Kasumi-1 (cell line): ENCODE measurements at regions not wholly inside any gene's neighbourhood (a gene's known extent, or its start where the extent isn't known, plus 50 kb on each side); places are given as distances from the start of the nearest gene placed in this dataset.

Source experiments
- DNase-seq, 2 experiments: peaks; one replicate each; lab custom pipeline; 2025; lab: John Stamatoyannopoulos, UW

- no peak for DNase-seq
Observed at GRCh38 chr3:96169111-96169766, 645.2 kb upstream of the EPHA6 start.

GRCh38 chr3:96172917-96173316, 641.5 kb upstream of the EPHA6 start:
- DNase-seq, result no peak

GRCh38 chr3:96175500-96175899, 638.9 kb upstream of the EPHA6 start:
- DNase-seq, result no peak

- no peak for DNase-seq
Observed at GRCh38 chr3:96182756-96183155, 631.6 kb upstream of the EPHA6 start.

GRCh38 chr3:96183871-96184270, 630.5 kb upstream of the EPHA6 start:
- no peak for DNase-seq

- no peak for DNase-seq
Observed at GRCh38 chr3:96190024-96190616, 624.3 kb upstream of the EPHA6 start.

- no peak for DNase-seq
Observed at GRCh38 chr3:96192966-96193550, 621.3 kb upstream of the EPHA6 start.

GRCh38 chr3:96200897-96201296, 613.5 kb upstream of the EPHA6 start:
- no peak for DNase-seq

- DNase-seq, result no peak
Observed at GRCh38 chr3:96201463-96201862, 612.9 kb upstream of the EPHA6 start.

GRCh38 chr3:96202181-96202580, 612.2 kb upstream of the EPHA6 start:
- no peak for DNase-seq

GRCh38 chr3:96209699-96210098, 604.7 kb upstream of the EPHA6 start:
- DNase-seq, result no peak

- DNase-seq, result no peak
Observed at GRCh38 chr3:96213393-96213792, 601.0 kb upstream of the EPHA6 start.

- DNase-seq, result no peak
Observed at GRCh38 chr3:96214941-96215340, 599.5 kb upstream of the EPHA6 start.

GRCh38 chr3:96225494-96225893, 588.9 kb upstream of the EPHA6 start:
- no peak for DNase-seq

- no peak for DNase-seq
Observed at GRCh38 chr3:96233679-96234078, 580.7 kb upstream of the EPHA6 start.

- no peak for DNase-seq
Observed at GRCh38 chr3:96236522-96236921, 577.9 kb upstream of the EPHA6 start.

GRCh38 chr3:96259299-96259698, 555.1 kb upstream of the EPHA6 start:
- no peak for DNase-seq

- no peak for DNase-seq
Observed at GRCh38 chr3:96264701-96265100, 549.7 kb upstream of the EPHA6 start.

- DNase-seq, result no peak
Observed at GRCh38 chr3:96266395-96267190, 547.8 kb upstream of the EPHA6 start.

- DNase-seq, result peak; percentile 69 to 79
Observed at GRCh38 chr3:96267577-96267976, 546.8 kb upstream of the EPHA6 start.

- no peak for DNase-seq
Observed at GRCh38 chr3:96294143-96294542, 520.3 kb upstream of the EPHA6 start.

- no peak for DNase-seq
Observed at GRCh38 chr3:96300743-96301142, 513.7 kb upstream of the EPHA6 start.

- DNase-seq, result no peak
Observed at GRCh38 chr3:96319166-96319565, 495.2 kb upstream of the EPHA6 start.
